Stimulated activated CD8-positive, alpha-beta memory T cell treated with anti-CD3 and anti-CD28 coated beads, Interleukin-2, amount 100 ng/mL, for 1 hour (primary cell): ENCODE measurements at regions not wholly inside any gene's neighbourhood (a gene's known extent, or its start where the extent isn't known, plus 50 kb on each side); places are given as distances from the start of the nearest gene placed in this dataset.
"Not testable (repeated sequence)": the region's sequence is repeated elsewhere in the genome, so short reads cannot be mapped to it uniquely, and the experiment has no call there.

Experiments used
- DNase-seq, 2 donors: peaks; one replicate each; pipeline ENCODE4 v3.0.0-alpha.2; 2020; ENCODE audit warnings: low read depth in 2 of 2

DNA sequence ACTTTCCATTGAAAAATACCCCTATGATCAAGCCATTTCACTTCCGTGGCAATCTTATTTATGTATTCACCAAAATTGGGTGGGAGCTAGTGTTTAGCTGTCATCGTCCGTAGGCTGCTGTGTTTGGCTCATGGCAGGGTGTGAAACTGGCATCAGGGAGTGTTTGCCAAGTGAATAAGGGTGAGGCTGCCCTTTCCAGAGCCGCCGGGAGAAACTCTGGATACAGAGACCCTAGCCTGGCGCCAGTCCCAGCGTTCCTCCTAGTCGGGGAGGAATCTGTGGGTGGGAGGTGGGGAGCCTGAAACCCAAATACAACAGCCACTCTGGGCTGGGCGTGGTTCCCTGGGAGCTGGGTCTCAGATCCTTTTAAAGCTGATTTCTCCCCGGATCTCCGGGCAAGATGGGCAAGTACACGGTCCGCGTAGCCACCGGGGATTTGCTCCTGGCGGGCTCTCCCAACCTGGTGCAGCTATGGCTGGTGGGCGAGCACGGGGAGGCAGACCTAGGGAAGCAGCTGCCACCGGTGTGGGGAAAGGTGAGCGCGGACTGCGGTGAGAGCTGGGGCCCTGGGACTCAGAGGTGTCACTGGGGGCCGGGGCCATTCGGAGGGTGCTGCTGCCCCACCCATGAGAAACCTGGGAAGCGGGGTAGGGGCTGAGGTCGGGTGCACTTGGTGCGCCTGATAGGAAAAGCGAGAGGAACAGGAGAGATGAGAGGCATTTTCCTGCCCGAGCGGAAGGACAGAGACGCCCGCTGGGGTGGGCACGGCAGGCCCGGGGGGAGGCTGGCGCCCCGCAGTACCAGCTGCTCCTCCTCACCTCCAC is 62.1 kb upstream of the TEKT1 start:
- DNase-seq: no peak

DNA sequence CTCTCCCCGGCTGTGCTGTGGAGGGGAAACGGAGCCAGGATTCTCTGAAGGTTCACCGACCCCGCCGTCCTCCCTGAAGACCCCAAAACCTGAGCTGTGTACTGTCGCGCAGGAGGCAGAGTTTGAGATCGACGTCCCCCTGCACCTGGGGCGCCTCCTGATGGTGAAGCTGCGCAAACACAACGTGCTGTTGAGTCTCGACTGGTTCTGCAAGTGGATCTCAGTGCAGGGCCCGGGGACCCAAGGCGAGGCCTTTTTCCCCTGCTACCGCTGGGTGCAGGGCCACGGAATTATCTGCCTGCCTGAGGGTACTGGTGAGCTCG is 62.6 kb upstream of the TEKT1 start:
- DNase-seq: no peak

DNA sequence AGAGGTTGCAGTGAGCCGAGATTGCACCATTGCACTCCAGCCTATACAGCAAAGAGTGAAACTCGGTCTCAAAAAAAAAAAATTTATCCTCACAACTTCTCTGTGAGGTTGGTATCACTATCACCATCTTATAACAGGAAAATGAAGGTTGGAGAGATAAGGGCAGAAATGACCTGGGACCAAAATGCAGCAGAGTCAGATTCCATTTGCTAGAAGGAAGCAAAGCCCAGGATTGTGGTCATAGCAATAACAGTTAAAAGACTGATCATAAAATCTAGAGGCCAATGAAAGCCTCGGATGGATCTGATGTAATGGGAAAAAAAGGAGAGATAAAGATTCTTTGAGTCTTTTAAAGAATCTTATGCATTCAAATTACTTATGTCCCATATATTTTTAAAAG is 69.6 kb upstream of the TEKT1 start:
- DNase-seq: no peak

DNA sequence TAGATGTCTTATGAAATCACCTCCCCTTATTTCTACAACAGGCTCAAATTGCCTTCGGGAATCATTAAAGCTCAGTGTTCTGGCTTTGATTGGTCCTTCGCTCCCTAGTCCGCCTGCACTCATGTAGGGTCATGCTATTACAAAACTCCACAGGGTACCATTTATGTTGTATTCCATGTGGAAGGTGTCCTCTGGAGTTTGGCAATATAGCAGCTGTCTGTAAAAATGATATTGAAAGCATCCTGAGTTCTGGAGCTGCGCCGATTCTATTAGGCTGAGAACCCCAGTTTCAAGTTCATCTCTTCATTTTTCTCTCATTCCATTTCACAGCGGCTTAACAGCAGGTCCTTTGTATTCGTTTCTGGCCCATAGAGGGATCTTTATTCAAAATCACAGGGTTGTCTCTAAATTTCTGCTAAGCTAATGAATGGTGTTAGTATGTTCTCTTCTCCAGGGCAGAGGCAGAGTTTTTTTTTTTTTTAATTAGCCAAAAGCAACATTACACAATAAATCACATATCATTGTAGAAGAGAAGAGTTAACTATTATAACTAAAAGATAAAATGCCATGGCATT is 71.9 kb upstream of the TEKT1 start:
- no peak for DNase-seq

DNA sequence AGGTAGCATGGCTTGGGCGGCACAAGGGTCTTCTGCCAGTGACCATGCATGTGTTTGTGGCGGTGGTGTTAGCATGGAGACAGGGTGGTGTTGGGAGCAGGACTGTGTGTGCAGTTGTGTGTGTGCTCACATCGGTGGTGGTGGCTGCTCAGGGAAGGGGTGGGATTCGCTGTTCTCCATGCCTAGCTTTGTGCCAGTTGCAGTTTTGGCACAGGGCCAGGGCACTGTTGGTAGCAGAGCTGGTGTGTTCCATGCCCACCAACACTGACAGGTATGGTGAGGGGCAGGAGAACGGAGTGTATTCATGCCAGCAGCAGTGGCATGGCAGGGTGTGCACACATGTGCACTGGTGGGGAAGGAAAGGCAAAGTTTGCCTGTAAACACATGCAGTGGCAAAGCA is 77.3 kb upstream of the TEKT1 start:
- DNase-seq: no peak

DNA sequence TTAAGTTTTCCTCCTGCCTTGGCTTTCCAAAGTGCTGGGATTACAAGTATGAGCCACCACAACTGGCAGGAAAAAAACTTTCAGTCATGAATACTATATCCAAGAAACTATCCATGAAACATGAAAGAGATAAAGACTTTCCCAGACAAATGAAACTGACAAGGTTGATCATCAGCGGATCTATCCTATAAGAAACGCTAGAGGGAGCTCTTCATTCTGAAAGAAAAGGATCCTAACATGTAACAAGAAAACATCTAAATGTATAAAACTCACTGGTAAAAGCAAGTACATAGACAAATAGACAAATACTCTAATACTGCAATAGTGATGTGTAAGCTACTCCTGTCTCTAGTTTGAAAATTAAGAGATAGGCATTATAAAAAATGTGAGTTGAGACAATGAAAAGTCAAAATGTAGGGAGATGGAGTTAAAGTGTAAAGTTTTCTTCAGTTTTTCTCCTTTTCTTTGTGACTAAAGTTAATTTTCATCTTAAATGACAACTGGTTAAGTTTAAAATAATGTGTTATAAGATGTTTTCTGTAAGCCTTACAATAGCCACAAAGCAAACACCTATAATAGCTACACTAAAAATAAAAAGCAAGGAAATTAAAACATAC is 79.6 kb upstream of the TEKT1 start:
- DNase-seq: no peak

DNA sequence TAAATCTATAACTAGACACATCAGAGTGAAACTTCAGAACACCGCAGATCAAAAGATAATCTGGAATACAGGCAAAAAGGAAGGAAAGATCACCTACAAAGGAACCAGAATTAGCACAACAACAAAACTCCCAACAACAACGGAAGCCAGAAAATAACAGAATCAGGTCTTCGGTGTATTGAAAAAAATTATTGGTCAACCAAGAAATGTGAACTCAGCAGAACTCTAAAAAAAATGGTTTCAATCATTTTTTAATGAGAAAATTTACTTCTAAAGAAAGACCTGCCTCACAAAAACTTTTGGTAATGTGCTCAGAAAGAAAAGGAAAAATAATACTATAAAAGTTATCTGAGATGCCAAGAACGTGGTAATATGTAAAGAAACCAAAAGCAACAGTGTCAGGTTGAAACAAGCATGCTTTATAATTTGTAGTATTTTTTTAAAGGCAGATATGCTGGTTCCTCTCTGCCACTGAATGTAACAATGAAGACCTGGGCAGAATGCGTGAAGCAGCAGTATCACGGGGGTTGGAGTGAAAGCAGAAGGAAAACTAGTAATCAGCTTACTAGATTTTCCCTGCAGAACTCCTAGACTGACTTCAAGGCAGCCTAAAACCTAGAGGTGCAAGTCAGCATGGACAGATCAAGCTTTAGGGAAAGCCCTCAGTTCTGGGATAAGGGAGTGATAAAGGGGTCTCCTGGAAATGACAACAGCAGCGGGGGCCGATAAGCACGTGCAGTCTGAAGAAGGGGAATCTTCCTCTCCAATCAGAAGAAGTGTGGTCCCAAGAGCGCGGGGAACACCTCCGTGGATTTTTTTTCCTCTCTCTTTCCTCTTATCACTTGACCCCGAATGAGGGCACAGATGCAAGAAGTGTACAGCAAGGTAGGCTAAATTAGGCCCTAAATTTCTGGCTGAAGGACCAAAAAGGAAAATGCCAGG is 80.9 kb upstream of the TEKT1 start:
- no peak for DNase-seq

DNA sequence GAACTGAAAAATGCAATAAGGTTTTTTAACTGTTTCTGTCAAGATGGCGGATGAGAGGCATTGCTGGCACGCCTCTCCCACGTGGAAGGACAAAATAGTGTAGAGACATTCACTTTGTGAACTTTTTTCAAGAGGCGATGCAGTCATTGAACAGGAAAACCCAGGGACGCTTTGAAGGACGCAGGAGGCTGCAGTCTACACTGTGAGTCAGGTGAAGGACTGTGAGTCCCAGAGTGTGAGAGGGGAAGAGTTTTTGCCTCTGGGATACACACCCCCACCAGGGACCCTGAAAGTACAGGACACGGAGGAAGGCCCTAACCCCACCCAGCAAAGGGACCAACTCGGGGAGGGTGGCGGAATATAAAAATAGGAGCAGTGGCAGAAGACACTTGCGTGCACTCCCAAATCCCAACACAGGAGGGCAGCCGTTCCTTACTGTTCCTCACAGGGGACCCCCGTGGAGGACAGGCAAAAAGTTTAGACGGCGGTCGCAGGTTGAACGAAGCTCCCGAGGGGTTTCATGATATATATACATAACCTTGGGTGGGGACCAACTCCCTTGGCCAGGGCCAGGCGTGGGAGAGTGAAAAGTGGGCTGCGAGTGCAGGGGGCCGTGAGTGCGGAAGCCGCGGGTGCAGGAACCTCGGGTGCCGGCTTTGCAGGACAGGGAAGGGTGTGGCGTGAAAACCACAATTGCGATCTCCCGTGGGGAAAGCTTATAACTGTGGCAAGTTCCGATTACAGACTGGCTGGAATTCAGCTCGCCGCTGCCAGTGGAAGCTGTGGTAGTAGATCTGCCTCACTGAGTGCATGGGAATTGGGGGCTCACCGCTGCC is 82.0 kb upstream of the ALOX12 start:
- peak; percentile 52 to 61 for DNase-seq

DNA sequence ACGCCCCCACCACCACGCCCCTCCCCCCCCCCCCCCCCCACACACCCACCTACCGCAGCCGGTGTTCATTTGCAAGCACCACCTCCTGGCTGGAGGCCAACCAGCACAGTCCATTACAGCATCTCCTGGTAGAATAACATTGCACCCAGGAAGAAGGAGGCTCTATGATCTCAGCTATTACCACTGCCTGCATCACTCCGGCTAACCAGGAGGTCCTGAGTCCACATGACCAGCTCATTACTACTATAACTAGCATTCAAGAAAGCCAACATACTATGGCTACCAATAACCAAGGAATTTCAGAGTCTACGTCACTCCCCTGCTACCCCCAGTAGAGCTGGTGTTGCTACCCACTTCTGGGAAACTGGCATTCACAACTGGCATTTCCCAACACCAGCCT is 81.1 kb upstream of the ALOX12 start:
- DNase-seq: no peak

DNA sequence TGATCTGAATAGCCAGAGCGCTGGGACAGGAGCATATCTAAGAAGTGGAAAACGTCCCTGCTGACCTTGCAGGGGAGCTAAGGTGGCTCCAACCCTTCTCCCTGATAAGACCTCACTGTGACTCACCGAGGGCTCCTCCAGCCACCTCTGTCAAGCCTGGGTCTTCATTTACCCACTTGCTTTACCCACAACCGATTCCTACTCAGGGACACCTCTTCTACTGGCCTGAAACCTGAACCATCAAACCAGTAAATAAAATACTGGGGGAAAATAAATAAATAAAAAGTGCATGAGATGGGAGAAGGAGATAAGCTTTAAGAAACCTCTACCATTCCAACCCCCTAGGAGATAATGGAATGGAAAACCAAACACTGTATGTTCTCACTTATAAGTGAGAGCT is 80.2 kb upstream of the ALOX12 start:
- DNase-seq: no peak

DNA sequence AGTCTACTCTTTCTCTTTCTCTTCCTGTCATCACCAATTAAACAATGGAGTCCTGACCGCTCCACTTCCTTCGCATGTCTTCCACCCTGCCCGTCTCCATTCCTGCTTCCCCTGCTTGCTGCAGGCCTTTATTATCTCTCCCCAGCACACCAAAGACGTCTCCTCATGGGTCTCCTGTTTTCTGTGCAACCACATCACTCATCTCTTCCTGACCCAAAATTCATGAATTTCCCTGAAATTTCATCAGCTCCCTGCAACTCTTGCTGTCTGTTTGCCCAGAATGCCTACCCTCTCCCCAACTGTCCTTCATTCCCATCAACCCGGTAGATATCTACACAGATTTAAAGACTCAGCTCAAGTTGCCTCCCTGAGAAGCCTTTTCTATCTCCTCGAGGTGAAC is 76.7 kb upstream of the ALOX12 start:
- no peak for DNase-seq

DNA sequence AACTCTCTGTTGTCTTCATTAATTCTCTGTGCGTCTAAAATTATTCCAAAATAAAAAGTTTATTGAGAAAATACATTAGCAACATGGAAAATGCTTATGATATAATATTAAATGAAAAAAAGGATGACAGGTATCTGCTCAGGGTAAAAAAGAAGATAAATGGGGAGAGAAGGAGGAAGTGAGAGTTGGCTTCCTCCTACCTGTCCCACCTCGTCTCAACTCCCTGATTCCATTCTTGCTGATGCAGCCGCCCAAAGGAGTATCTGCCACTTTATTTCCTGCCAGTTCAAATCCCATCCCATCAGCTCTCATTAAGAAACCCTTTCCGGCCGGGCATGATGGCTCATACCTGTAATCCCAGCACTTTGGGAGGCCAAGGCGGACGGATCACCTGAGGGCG is 72.5 kb upstream of the ALOX12 start:
- DNase-seq: no peak

DNA sequence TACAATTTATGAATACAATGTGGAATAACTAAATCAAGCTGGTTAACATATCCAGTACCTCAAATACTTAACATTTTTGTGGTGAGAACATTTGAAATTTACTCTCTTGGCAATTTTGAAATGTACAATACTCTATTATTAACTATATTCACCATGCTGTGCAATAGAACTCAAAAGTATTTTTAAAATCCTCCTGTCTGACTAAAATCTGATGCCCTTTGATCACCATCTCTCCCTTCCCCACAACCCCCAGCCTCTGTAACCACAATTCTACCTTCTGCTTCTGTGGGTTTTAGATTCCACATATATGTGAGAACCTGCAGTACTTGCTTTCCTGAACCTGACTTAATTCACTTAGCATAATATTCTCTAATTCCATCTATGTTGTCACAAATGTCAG is 71.6 kb upstream of the ALOX12 start:
- DNase-seq: no peak

DNA sequence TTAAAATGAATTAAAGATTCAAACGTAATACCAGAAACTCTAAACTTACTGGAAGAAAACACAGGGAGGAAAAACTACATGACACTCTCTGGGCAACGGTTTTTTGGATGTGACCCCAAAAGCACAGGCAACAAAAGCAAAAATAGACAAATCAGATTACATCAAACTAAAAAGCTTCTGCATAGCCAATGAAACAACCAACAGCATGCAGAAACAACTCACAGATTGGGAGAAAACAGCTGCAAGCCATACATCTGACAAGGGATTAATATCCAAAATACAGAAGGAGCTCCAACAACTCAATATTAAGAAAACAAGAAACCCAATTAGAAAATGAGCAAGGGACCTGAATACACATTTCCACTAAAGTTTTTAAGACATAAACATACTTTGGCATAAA is 69.2 kb upstream of the ALOX12 start:
- DNase-seq: no peak

DNA sequence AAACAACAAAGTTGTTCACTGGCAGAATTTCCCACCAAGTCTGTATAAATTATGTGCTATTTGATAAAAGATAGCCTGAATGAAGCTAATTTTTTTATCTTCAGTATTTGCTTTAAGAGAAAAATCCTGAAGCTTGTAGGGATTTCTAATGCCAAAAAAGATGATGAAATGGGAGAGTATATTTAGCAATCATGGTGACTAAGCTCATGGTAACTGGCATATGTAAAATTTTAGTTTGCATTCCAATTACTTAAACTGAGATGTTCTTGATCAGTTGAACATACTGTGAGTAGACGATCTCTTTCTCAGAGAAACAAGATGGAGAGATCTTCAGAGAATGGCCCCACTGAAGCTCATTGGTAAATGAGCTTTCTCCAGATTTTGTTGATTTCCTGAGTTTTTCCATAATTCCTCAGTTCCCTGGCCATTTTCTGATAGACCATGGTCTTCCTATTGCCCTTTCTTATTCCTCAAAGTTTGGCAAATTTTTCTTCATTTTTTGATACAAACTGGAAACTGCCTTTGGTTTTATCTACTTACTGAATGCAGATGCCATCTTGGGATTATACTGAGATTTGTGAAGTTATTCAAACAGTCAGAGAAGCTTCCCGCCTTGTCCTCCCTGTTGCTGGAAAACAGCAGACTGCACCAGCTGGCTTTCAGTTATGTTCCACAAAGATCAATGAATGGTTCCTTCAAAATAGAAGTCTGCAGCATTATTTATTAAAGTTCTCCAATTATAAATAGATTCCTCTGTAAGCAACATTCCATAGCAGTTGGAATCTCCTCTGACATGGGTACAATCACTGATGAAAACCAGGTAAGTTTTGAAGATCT is 68.3 kb upstream of the ALOX12 start:
- DNase-seq: no peak

DNA sequence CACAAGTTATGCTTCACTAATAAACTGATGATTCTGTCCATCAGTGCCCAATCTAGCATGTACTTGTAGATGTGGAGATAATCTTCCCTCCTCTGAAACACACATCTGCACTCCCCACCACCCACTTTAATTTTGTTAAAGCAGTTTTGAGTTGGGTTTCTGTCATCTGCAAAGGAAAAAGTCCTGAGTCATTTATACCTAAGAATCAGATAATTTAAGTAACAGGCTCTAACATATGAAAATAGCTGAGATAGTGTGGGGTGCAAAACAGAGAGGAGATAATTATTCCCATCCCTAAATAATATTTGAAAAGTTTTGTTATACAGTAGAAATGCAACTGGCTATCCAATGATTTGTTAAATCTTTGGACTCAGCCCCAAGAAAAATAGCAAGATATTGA is 67.7 kb upstream of the ALOX12 start:
- DNase-seq: no peak

DNA sequence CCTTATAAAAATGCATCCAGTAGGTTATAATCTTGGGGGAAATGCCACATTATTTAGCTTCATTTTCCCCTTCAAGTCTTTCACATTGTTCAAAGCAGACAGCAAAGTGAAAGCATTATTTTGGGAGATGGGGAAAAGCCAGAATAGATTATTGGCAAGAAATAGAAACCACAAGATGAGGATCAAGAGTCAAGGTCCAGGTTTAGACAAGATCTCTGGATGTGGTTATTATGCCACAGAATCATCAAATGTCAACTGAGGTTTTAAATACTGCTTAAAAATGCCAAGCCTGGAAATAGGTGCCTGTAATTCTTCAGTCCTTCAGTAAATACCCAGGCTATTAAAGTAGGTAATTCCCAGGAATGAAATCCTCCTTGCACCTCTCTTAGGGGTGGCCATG is 65.1 kb upstream of the ALOX12 start:
- no peak for DNase-seq

DNA sequence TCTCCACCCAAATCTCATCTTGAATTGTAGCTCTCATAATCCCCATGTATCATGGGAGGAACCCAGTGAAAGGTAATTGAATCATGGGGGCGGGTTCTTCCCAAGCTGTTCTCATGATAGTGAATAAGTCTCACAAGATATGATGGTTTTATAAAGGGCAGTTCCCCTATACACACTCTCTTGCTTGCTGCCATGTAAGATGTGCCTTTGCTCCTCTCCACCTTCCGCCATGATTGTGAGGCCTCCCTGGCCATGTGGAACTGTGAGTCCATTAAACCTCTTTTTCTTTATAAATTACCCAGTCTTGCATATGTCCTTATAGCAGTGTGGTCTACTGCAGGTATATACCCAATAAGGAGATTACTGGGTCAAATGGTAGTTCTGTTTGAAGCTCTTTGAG is 61.3 kb upstream of the ALOX12 start:
- DNase-seq: not testable (repeated sequence)

DNA sequence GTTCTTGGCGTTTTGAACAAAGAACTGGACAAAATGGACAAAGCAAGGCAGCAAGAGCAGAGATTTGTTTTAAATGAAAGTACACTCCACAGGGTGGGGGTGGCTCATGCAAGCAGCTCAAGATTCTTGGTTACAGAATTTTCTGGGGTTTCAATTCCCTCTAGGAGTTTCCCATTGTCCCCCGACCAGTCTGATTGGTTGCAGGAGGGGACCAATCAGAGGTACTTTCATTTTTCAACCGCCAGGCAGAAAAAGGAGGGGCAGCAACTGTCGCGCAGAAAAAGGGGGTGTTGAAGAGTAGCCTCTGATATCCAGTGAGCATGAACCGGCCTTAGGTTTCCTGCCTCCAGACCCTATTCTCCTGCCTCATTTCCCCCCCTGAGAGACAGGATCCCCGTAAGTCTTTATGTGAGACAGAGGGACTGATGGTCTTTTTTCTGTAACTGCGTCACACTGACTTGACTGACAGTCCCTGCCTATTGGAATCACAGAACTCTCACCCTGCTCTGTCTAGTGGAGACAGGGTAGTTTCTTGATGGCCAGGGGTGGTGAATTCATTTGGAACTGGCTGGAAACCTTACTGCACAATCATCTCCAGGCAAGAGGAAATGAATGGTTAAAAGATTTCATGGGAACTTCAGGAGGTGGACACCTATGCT is 59.4 kb upstream of the ALOX12 start:
- no peak for DNase-seq

DNA sequence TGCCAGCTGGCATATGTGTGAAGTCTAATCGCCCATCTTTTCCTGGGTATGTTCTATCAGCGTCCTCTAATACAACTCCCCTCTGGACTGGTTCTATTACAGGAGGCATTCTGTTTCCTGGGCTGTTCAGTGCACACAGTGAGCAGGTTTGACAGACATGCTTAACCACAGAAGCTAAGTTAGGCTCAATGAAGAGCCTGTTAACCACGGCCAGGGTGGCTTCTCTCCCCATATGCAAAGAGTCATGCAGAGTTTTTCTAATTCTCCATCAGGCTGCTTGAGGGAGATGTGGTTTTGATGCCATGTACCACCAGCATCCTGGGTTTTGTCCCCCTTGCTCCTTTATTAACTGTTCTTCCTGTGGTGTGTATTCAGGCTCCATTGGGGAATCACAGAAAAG is 57.2 kb upstream of the ALOX12 start:
- DNase-seq: no peak
